ENCODE measurements at regions not wholly inside any gene's neighbourhood (a gene's known extent, or its start where the extent isn't known, plus 50 kb on each side); places are given as distances from the start of the nearest gene placed in this dataset.

DNA sequence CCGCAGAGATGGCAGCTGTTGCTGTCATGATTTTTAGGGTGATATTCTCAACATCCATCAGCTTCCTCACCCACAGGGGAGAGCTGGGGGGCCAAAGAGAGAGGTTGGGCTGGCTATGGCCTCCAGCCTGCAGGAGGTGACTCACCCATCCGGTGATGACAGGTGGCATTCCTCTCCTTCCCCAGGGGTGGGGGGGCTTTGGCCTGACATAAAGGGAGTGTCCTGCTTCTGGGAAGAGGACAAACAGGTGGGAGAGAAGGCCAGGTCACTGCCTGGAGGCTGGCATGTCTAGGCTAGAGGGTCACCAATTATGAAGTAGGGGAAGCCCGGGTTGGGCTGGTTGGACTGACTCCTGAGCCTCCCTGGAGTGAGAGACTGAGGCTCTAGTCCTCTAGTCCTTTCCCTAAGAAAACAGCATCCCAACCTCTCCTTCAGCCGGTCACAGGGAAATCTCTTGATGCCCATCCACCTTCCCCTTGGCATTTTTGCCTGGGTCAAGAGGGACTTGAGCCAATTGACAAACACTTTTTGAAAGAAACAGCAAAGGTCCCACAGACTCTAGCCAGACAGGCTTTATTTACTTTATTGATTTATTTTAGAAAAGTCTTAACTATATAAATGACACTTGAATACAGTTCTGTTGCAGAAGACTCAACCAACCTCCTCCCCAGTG, 79.8 kb upstream of the ZNF716 start:
- Mint-ChIP-seq H3K4me1 (no peaks in the 10 kb centered on the region), H3K4me3 (no peak overlapping the region), H3K27me3 (no peaks in the 10 kb centered on the region), H3K9me3 (peaks cover 30% of the 10 kb centered on the region), H3K36me3 (ENCODE audit: low read depth) (peaks cover 3% of the 10 kb centered on the region), H3K27ac (no peak overlapping the region)
- no peak for ATAC-seq
- no peak for DNase-seq

DNA sequence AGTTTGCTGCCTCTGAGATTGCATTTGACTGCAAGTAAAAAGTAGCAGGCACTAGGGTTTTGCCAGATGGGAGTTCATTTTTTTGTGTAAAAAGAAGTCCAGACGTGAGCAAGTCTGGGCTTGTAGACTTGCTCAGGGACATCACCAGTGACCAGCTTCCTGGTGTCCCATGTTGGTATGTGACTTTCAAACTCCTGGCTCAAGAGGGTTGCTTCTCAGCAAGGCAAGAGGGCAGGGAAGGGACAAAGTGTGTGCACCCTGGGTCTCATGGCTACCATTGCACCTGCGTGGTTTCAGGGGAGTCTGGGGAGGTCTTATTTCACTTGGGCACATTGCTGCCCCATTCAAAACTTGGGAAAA, 79.3 kb upstream of the ZNF716 start:
- Mint-ChIP-seq H3K27me3 (no peaks in the 10 kb centered on the region), H3K36me3 (ENCODE audit: low read depth) (peaks cover 3% of the 10 kb centered on the region), H3K4me3 (no peak overlapping the region), H3K27ac (no peak overlapping the region), H3K9me3 (peaks cover 30% of the 10 kb centered on the region), H3K4me1 (no peaks in the 10 kb centered on the region)
- no peak for DNase-seq
- no peak for ATAC-seq

DNA sequence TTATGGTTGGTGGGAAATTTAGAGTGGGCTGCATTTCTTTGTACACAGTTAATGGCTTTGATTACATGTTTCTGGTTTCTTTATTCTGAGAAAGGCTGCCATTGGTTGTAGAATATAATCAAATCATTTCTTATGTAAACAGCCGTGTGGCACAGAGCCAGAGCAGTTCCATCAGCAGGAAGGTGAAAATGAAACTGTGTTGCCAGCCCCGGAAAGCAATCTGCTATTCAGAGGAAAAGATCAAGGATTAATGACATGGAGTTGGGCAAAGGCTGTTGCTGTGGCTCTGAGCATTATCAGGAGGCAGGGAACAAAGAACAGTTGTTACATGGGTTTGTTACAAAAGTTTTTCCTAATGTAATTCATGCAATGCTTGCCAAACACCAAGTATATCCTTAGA, 74.2 kb upstream of the ZNF716 start:
- no peaks in the 10 kb centered on the region for H3K27me3 Mint-ChIP-seq
- H3K9me3 Mint-ChIP-seq: peaks cover 34% of the 10 kb centered on the region
- no peaks in the 10 kb centered on the region for H3K4me1 Mint-ChIP-seq
- no peak overlapping the region for H3K27ac Mint-ChIP-seq
- DNase-seq (no peak), ATAC-seq (no peak)
- no peak overlapping the region for H3K4me3 Mint-ChIP-seq
- H3K36me3 Mint-ChIP-seq (ENCODE audit: low read depth): peaks cover 3% of the 10 kb centered on the region

DNA sequence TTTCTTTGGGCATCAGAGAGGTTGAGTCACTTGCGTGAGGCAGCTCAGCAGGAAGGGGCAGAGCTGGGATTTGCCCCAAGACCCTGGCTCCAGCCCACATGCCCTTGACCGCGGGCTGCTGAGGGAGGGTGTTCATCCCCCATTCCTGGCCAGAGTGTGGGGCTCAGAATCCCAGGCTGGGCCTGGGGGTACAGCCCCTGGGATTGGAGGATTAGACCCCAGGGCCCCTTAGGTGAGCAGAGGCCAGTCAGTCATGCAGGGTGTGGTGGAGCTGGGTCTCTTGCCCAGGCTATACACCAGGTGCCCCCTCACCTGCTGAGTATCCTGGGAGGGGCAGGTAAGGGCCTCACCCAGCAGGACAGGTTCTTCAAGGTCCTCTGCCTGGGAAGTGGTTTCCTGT, 68.4 kb upstream of the ZNF716 start:
- ATAC-seq (no peak), DNase-seq (no peak)
- Mint-ChIP-seq H3K4me3 (no peak overlapping the region), H3K9me3 (peaks cover 31% of the 10 kb centered on the region), H3K36me3 (ENCODE audit: low read depth) (no peaks in the 10 kb centered on the region), H3K27me3 (no peaks in the 10 kb centered on the region), H3K4me1 (no peaks in the 10 kb centered on the region), H3K27ac (no peak overlapping the region)

DNA sequence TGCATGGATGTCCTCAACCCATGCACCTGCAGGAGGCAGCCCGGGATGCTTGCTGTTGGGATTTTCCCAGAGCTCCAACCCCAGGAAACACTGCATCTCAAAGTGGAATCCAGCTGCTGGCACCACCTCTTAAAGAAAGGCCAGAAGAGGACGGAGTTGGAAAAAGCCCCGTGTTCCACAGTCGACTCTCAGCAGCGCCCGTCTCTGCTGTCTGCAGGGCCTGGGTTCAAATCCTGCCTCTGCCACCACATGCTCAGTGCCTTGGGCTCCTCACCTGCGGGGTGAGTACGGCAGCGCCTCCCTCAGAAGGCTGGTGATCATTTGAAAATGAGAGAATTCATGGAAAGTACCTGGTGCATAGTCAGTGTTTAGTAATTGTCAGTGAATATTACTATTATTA, 65.6 kb upstream of the ZNF716 start:
- no peak overlapping the region for H3K27ac Mint-ChIP-seq
- H3K9me3 Mint-ChIP-seq: peaks cover 39% of the 10 kb centered on the region
- H3K36me3 Mint-ChIP-seq (ENCODE audit: low read depth): no peaks in the 10 kb centered on the region
- no peaks in the 10 kb centered on the region for H3K27me3 Mint-ChIP-seq
- ATAC-seq (no peak), DNase-seq (no peak)
- H3K4me1 Mint-ChIP-seq: no peaks in the 10 kb centered on the region
- H3K4me3 Mint-ChIP-seq: no peak overlapping the region

DNA sequence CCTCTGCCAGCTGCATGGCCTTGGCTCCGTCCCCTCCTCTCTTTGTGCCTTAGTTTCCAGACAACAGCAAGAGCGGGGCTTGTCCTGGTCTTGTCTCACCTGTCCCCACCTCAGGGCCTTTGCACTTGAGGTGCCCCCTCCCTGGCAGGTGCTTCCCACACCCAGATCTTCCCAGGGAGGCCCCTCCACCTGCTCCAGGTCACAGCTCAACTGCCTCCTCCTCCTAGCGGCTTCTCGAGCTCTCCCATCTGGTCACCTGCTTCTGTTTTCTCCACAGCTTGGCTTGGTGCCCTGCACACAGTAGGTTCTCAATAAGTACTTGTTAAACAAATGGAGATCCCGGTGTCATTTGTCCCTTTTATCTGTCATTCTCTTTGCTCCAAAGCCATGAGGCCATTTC, 64.3 kb upstream of the ZNF716 start:
- DNase-seq (no peak), ATAC-seq (no peak)
- no peaks in the 10 kb centered on the region for H3K4me1 Mint-ChIP-seq
- H3K27me3 Mint-ChIP-seq: no peaks in the 10 kb centered on the region
- H3K27ac Mint-ChIP-seq: no peak overlapping the region
- no peak overlapping the region for H3K4me3 Mint-ChIP-seq
- peaks cover 43% of the 10 kb centered on the region for H3K9me3 Mint-ChIP-seq
- no peaks in the 10 kb centered on the region for H3K36me3 Mint-ChIP-seq (ENCODE audit: low read depth)

DNA sequence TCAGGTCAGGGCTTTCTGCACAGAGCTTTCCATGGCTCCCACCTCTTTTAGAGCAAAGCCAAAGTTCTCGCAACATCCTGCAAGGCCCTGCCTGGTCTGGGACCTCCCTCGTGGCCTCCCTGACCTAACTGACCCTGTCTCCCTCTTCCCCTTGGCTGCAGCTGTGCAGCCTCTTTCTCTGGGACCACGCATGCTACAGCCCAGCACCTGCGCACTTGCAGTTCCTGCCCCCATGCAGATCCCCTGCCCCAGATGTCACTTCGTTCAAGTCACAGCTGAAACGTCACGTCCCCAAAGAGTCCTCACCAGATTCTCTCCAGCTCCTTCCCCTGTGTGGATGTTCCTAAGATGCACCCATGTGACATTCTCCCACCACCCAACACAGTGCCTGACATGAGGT, 61.2 kb upstream of the ZNF716 start:
- Mint-ChIP-seq H3K9me3 (peaks cover 35% of the 10 kb centered on the region), H3K4me3 (no peak overlapping the region), H3K27ac (no peak overlapping the region), H3K36me3 (ENCODE audit: low read depth) (no peaks in the 10 kb centered on the region), H3K4me1 (no peaks in the 10 kb centered on the region), H3K27me3 (no peaks in the 10 kb centered on the region)
- ATAC-seq (peak; percentile 10), DNase-seq (no peak)

DNA sequence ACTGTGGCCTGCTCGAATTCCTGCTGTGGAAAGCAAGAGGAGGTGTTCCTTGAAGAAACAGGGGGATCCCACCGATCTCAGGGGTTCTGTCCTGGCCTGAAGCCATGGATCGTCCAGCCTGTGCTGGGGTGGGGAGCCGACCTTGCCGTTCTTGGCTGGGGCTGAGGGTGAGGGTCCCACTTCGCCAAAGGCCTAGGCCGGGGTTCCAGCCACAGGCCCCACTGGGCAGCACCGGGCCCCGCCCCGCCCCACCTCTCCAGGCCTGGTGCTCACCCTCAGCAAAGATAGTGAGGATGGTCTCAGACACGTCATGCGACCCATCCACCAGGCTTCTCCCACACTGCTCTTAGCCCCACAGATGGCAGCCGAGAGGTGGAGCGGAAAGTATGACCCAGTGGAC, 51.4 kb upstream of the ZNF716 start:
- ATAC-seq (no peak), DNase-seq (no peak)
- Mint-ChIP-seq H3K27me3 (no peaks in the 10 kb centered on the region), H3K4me3 (no peak overlapping the region), H3K36me3 (ENCODE audit: low read depth) (no peaks in the 10 kb centered on the region), H3K27ac (no peak overlapping the region), H3K4me1 (no peaks in the 10 kb centered on the region), H3K9me3 (peaks cover 34% of the 10 kb centered on the region)

DNA sequence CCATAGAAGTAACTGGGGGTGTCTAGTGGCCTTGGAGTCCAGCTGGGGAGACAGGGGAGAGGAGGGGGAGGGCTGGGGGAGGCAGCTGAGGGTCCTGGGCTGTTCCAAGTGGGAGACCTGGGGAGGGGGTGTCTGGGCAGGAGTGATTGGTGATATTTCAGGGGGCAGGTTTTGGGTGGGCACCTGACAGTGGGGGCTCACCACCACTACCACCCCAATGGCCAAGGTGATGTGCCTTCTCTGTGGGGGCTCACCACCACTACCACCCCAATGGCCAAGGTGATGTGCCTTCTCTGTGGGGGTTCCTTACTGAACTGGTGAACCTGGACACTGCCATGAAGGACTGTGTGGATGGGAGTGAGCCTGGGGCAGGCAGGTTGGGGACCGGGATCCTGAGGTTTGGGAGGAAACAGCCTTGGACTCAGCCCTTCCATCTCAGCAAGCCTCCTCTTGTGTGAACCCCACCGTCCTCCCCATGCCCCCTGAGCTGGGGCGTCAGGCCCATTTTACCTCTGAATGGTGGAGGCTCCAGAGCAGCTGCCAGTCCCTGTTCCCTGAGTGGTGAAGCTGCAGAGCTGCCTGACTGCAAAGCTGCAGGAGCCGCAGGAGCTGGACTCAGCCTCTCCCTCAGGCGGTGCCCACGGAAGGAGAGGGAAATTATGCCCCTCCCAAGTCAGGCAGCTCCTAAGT, 50.6 kb upstream of the ZNF716 start:
- peaks cover 34% of the 10 kb centered on the region for H3K9me3 Mint-ChIP-seq
- H3K4me3 Mint-ChIP-seq: no peak overlapping the region
- DNase-seq (no peak), ATAC-seq (no peak)
- H3K27me3 Mint-ChIP-seq: no peaks in the 10 kb centered on the region
- no peak overlapping the region for H3K27ac Mint-ChIP-seq
- no peaks in the 10 kb centered on the region for H3K4me1 Mint-ChIP-seq
- H3K36me3 Mint-ChIP-seq (ENCODE audit: low read depth): no peaks in the 10 kb centered on the region

DNA sequence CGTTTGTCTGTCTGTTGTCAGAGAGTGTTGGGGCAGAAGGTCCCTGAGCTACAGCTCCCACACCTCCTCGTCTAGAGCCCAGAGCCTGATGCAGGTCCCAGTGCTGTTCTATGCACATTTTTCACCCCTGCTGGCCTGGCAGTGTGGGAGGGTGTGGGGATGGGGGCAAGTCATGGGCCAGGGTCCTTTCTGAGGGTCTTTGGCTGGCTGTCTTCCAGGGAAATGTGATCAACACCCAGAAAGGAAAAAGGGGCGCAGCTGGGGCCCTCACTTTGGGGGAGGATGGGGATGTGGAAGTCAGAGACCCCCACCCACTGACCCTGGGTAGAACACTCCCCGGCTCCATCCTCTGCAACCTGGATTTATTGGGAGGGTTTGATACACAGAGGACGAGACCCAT, 50.0 kb upstream of the ZNF716 start:
- Mint-ChIP-seq H3K4me1 (no peaks in the 10 kb centered on the region), H3K36me3 (ENCODE audit: low read depth) (no peaks in the 10 kb centered on the region), H3K4me3 (no peak overlapping the region), H3K9me3 (peaks cover 28% of the 10 kb centered on the region), H3K27ac (no peak overlapping the region), H3K27me3 (no peaks in the 10 kb centered on the region)
- ATAC-seq (no peak), DNase-seq (no peak)

Data from activated naive CD8-positive, alpha-beta T cell treated with anti-CD3 and anti-CD28 coated beads, Interleukin-2, amount 50 U/mL, for 24 hours (primary cell).